ENCODE measurements at regions not wholly inside any gene's neighbourhood (a gene's known extent, or its start where the extent isn't known, plus 50 kb on each side); places are given as distances from the start of the nearest gene placed in this dataset.
"Not testable (repeated sequence)": the region's sequence is repeated elsewhere in the genome, so short reads cannot be mapped to it uniquely, and the experiment has no call there.

DNA sequence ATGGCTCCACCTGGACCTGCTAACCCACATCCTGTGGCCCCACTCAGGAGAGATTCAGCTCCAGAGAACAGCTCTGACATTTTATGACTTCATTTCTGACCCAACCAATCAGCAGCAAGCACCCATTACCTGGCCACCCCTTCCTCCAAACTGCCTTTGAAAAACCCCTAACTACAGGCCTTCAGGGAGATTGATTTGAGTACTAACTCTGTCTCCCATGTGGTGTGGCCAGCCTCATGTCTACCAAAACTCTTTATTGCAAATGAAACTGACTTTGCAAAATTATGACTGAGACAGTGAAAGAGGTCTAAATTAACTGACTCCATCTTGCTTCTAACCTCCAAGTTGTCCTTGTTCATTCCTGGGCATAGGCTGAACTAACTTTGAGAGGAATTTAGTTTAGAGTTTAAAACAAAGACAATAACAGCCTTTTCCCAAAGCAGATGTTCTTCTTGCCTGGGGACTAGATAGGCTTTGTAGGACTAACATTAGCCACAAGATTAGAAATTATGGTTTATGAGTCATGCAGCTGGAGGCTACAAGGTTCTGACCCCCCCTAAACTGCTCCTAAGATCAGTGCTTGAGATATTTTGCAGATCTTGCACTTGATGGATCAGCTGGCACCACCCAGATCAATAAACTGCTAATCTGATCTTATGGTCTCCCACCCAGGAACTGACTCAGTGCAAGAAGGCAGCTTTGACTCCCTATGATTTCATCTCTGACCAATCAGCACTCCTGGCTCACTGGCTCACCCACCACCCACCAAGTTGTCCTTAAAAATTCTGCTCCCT lies 508.2 kb downstream of the RPIA start:
- not testable (repeated sequence) for H3K27me3 ChIP-seq (ENCODE audit: low read length); H3K9ac ChIP-seq (ENCODE audit: low read length); H3K36me3 ChIP-seq (ENCODE audit: insufficient read depth, low read length); H4K20me1 ChIP-seq (ENCODE audit: insufficient read depth, low read depth, low read length); H3K4me1 ChIP-seq (ENCODE audit: low read length); DNase-seq; H3K9me3 ChIP-seq (ENCODE audit: low read length); H3K79me2 ChIP-seq (ENCODE audit: low read length); H2AFZ ChIP-seq (ENCODE audit: low read length); H3K27ac ChIP-seq (ENCODE audit: low read length); H3K4me3 ChIP-seq (ENCODE audit: low read length); H3K4me2 ChIP-seq (ENCODE audit: low read depth, low read length, poor library complexity, severe bottlenecking); H3K9me2 ChIP-seq (replicated peaks; ENCODE audit: insufficient read depth, low read length)

DNA sequence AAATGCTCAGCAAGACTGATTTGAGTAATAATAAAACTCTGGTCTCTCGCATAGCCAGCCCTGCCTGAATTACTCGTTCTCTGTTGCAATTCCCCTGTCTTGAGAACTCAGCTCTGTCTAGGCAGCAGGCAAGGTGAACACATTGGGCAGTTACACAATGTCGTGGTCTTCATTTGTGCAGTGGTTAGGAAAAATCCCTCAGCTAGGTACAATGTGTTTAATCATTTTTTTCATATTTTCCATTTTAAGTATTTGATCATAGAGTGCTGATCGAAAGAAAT lies 508.7 kb downstream of the RPIA start:
- not testable (repeated sequence) for H4K20me1 ChIP-seq (ENCODE audit: insufficient read depth, low read depth, low read length); H3K4me3 ChIP-seq (ENCODE audit: low read length); DNase-seq; H2AFZ ChIP-seq (ENCODE audit: low read length); H3K27me3 ChIP-seq (ENCODE audit: low read length); H3K9ac ChIP-seq (ENCODE audit: low read length); H3K9me3 ChIP-seq (ENCODE audit: low read length); H3K36me3 ChIP-seq (ENCODE audit: insufficient read depth, low read length); H3K4me1 ChIP-seq (ENCODE audit: low read length); H3K9me2 ChIP-seq (replicated peaks; ENCODE audit: insufficient read depth, low read length); H3K79me2 ChIP-seq (ENCODE audit: low read length); H3K4me2 ChIP-seq (ENCODE audit: low read depth, low read length, poor library complexity, severe bottlenecking); H3K27ac ChIP-seq (ENCODE audit: low read length)

DNA sequence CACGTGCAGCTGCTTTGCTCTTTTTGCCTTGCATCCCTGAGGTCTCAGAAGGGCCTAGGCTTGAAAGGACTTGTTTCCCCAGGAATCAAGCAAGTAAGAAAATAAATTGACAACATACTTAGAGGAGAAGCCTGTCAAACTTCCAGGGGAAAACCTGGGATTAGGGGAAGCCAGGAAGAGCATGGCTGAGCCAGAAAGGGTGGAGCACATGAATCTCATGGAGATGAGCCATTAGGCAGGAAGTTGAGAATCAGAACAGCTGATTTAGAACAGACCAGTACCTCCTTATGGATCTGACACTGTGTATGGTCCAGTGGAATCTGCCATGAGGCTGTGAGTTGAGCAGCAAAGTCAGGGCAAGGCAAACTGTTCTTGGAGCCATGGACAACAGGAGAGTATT lies 511.0 kb downstream of the RPIA start:
- not testable (repeated sequence) for H3K9me3 ChIP-seq (ENCODE audit: low read length); H3K9ac ChIP-seq (ENCODE audit: low read length); H2AFZ ChIP-seq (ENCODE audit: low read length); H3K27me3 ChIP-seq (ENCODE audit: low read length); H3K4me2 ChIP-seq (ENCODE audit: low read depth, low read length, poor library complexity, severe bottlenecking); H3K36me3 ChIP-seq (ENCODE audit: insufficient read depth, low read length); H3K9me2 ChIP-seq (replicated peaks; ENCODE audit: insufficient read depth, low read length); H3K79me2 ChIP-seq (ENCODE audit: low read length); H3K4me3 ChIP-seq (ENCODE audit: low read length); H3K27ac ChIP-seq (ENCODE audit: low read length); H4K20me1 ChIP-seq (ENCODE audit: insufficient read depth, low read depth, low read length); DNase-seq; H3K4me1 ChIP-seq (ENCODE audit: low read length)

DNA sequence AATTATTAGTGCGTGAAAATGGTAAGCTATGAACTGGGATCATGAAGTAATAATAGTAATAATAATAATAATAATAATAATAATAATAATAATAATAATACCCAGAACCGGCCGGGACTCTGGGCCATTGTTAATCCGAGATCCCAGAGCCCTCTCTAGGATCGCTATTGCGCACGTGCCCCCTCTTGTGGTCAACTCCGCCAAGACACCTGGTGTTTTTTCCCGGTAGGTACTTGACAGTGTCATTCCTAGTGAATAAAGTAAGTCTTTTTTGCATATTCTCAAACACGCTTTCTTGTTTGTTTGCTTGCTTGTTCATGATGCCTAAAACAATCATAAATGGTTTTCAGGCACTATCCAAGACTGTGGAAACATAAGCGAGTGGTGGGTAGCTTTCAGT lies 513.7 kb downstream of the RPIA start:
- not testable (repeated sequence) for H3K9me2 ChIP-seq (replicated peaks; ENCODE audit: insufficient read depth, low read length); H3K4me1 ChIP-seq (ENCODE audit: low read length); H3K27me3 ChIP-seq (ENCODE audit: low read length); DNase-seq; H3K9ac ChIP-seq (ENCODE audit: low read length); H3K36me3 ChIP-seq (ENCODE audit: insufficient read depth, low read length); H3K27ac ChIP-seq (ENCODE audit: low read length); H3K79me2 ChIP-seq (ENCODE audit: low read length); H4K20me1 ChIP-seq (ENCODE audit: insufficient read depth, low read depth, low read length); H3K9me3 ChIP-seq (ENCODE audit: low read length); H2AFZ ChIP-seq (ENCODE audit: low read length); H3K4me3 ChIP-seq (ENCODE audit: low read length); H3K4me2 ChIP-seq (ENCODE audit: low read depth, low read length, poor library complexity, severe bottlenecking)

DNA sequence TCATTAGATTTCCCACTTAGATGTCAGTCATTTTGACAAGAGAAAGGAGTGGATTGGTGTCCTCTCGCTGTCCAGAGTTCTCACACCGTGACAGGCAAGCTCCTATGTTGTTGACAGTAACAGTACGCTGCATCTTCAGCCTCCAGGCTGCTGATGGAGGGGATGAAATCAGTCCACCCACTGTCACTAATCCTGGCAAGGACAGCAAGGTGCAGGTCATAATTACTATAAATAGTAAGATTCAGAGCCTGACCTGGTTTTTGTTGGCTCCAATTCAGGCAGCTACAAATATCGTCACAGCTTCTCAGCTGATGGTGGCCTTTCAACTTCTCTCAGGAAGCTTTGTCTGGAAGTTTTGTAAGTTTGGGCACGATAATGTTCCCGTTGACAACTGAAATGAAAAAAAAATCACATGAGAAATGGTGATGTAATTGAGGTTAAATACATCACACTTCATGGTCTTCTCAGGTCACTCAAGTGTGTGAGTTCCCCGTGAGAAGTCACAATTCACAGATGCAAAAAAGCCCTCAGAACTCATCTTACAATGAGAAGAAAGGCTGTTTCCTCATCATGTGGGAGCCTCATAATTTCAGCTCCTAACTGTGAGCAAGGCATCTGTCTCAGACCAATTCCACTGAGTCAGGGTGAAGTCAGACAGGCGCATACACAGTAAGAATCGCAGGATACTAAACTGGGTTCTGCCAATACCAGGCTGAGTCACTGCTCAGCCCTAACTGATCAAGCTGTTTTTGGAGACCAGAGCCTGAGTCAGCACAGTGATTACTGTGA lies 516.9 kb downstream of the RPIA start:
- not testable (repeated sequence) for H3K9me3 ChIP-seq (ENCODE audit: low read length); H3K9me2 ChIP-seq (replicated peaks; ENCODE audit: insufficient read depth, low read length); H3K79me2 ChIP-seq (ENCODE audit: low read length); H3K4me3 ChIP-seq (ENCODE audit: low read length); H3K27me3 ChIP-seq (ENCODE audit: low read length); H2AFZ ChIP-seq (ENCODE audit: low read length); H3K4me1 ChIP-seq (ENCODE audit: low read length); H3K27ac ChIP-seq (ENCODE audit: low read length); H3K36me3 ChIP-seq (ENCODE audit: insufficient read depth, low read length); H4K20me1 ChIP-seq (ENCODE audit: insufficient read depth, low read depth, low read length); DNase-seq; H3K9ac ChIP-seq (ENCODE audit: low read length); H3K4me2 ChIP-seq (ENCODE audit: low read depth, low read length, poor library complexity, severe bottlenecking)

DNA sequence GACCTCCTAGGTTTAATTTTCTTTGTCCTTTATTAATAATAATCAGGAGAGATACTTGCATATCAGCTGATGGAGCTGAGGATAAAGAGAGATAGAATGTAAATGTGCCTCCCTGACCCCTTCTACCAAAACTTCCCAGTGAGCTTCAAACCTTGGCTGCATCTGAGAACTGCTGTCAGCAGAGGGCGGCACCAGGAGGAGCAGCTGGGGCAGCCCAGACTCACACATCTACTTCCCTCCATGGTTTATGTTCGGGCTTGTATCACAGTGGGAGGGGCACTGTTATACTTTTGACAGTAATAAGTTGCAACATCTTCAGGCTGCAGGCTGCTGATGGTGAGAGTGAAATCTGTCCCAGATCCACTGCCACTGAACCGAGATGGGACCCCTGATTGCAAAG lies 521.7 kb downstream of the RPIA start:
- DNase-seq; H3K9me2 ChIP-seq (replicated peaks; ENCODE audit: insufficient read depth, low read length); H2AFZ ChIP-seq (ENCODE audit: low read length); H3K36me3 ChIP-seq (ENCODE audit: insufficient read depth, low read length); H3K9me3 ChIP-seq (ENCODE audit: low read length); H3K4me3 ChIP-seq (ENCODE audit: low read length); H3K27me3 ChIP-seq (ENCODE audit: low read length); H4K20me1 ChIP-seq (ENCODE audit: insufficient read depth, low read depth, low read length); H3K4me2 ChIP-seq (ENCODE audit: low read depth, low read length, poor library complexity, severe bottlenecking); H3K27ac ChIP-seq (ENCODE audit: low read length); H3K9ac ChIP-seq (ENCODE audit: low read length); H3K4me1 ChIP-seq (ENCODE audit: low read length); H3K79me2 ChIP-seq (ENCODE audit: low read length): not testable (repeated sequence)

DNA sequence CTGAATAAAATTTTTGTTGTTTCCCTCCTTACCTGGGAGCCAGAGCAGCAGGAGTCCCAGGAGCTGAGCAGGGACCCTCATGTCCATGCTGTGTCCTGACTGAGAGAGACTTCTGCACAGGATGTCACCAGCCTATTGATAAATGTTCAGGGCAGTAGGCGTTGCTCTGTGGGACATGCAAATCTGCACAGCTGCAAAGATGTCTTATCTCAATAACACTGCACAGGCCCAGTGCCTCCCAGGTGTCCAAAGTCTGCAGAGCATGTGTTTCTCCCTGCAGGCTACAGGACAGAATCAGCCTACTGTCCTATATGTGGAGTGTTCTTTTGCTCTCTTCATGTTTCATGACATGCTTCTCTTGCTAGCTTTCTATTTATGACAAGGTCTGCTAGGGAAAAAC lies 522.3 kb downstream of the RPIA start:
- H3K9me3 ChIP-seq (ENCODE audit: low read length); H3K36me3 ChIP-seq (ENCODE audit: insufficient read depth, low read length); H4K20me1 ChIP-seq (ENCODE audit: insufficient read depth, low read depth, low read length); H3K27ac ChIP-seq (ENCODE audit: low read length); H3K4me3 ChIP-seq (ENCODE audit: low read length); H3K9ac ChIP-seq (ENCODE audit: low read length); DNase-seq; H3K27me3 ChIP-seq (ENCODE audit: low read length); H2AFZ ChIP-seq (ENCODE audit: low read length); H3K9me2 ChIP-seq (replicated peaks; ENCODE audit: insufficient read depth, low read length); H3K4me1 ChIP-seq (ENCODE audit: low read length); H3K79me2 ChIP-seq (ENCODE audit: low read length); H3K4me2 ChIP-seq (ENCODE audit: low read depth, low read length, poor library complexity, severe bottlenecking): not testable (repeated sequence)

DNA sequence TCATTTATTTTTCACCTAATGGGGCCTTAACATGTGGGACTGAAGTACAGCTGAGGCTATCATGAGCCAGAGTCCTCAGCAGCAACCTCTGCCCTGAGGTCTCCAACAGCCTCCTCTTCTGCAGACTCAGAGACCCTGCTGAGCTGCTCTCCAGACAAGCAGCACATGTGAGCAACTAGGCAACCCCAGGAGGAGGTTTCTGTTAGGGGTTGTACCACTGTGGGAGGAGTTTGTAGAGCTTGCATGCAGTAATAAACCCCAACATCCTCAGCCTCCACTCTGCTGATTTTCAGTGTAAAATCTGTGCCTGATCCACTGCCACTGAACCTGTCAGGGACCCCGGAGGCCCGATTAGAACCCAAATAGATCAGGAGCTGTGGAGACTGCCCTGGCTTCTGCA lies 530.0 kb downstream of the RPIA start:
- DNase-seq; H2AFZ ChIP-seq (ENCODE audit: low read length); H3K27ac ChIP-seq (ENCODE audit: low read length); H3K4me3 ChIP-seq (ENCODE audit: low read length); H3K36me3 ChIP-seq (ENCODE audit: insufficient read depth, low read length); H3K4me2 ChIP-seq (ENCODE audit: low read depth, low read length, poor library complexity, severe bottlenecking); H4K20me1 ChIP-seq (ENCODE audit: insufficient read depth, low read depth, low read length); H3K9ac ChIP-seq (ENCODE audit: low read length); H3K4me1 ChIP-seq (ENCODE audit: low read length); H3K27me3 ChIP-seq (ENCODE audit: low read length); H3K9me2 ChIP-seq (replicated peaks; ENCODE audit: insufficient read depth, low read length); H3K9me3 ChIP-seq (ENCODE audit: low read length); H3K79me2 ChIP-seq (ENCODE audit: low read length): not testable (repeated sequence)
